ENCODE measurements at regions not wholly inside any gene's neighbourhood (a gene's known extent, or its start where the extent isn't known, plus 50 kb on each side); places are given as distances from the start of the nearest gene placed in this dataset.

GRCh38 chr4:149923736-149924135 lies 108.1 kb upstream of the IQCM start:
- DNase-seq (ENCODE audit: low read depth) = no peak
- TF ChIP-seq CTCF (IDR thresholded peaks at IDR 0.05; ENCODE audit: control insufficient read depth, extremely low read depth, insufficient read depth) = no peak
- no peak overlapping the region for H3K4me3 ChIP-seq (ENCODE audit: low read depth, low read length)

GRCh38 chr4:149927514-149927913 lies 111.9 kb upstream of the IQCM start:
- no peak for DNase-seq (ENCODE audit: low read depth)
- TF ChIP-seq CTCF (IDR thresholded peaks at IDR 0.05; ENCODE audit: control insufficient read depth, extremely low read depth, insufficient read depth) = no peak
- no peak overlapping the region for H3K4me3 ChIP-seq (ENCODE audit: low read depth, low read length)

- no peak overlapping the region for H3K4me3 ChIP-seq (ENCODE audit: low read depth, low read length)
- no peak for TF ChIP-seq CTCF (IDR thresholded peaks at IDR 0.05; ENCODE audit: control insufficient read depth, extremely low read depth, insufficient read depth)
- no peak for DNase-seq (ENCODE audit: low read depth)
Measured at GRCh38 chr4:149928507-149928906, 112.9 kb upstream of the IQCM start.

GRCh38 chr4:149931431-149931830 lies 115.8 kb upstream of the IQCM start:
- no peak overlapping the region for H3K4me3 ChIP-seq (ENCODE audit: low read depth, low read length)
- DNase-seq (ENCODE audit: low read depth) = no peak
- TF ChIP-seq CTCF (IDR thresholded peaks at IDR 0.05; ENCODE audit: control insufficient read depth, extremely low read depth, insufficient read depth) = no peak

- DNase-seq (ENCODE audit: low read depth) = no peak
- TF ChIP-seq CTCF (IDR thresholded peaks at IDR 0.05; ENCODE audit: control insufficient read depth, extremely low read depth, insufficient read depth) = no peak
- H3K4me3 ChIP-seq (ENCODE audit: low read depth, low read length) = no peak overlapping the region
Measured at GRCh38 chr4:149932188-149932587, 116.5 kb upstream of the IQCM start.

- no peak for DNase-seq (ENCODE audit: low read depth)
- H3K4me3 ChIP-seq (ENCODE audit: low read depth, low read length) = no peak overlapping the region
- TF ChIP-seq CTCF (IDR thresholded peaks at IDR 0.05; ENCODE audit: control insufficient read depth, extremely low read depth, insufficient read depth) = no peak
Measured at GRCh38 chr4:149933120-149933519, 117.5 kb upstream of the IQCM start.

DNA sequence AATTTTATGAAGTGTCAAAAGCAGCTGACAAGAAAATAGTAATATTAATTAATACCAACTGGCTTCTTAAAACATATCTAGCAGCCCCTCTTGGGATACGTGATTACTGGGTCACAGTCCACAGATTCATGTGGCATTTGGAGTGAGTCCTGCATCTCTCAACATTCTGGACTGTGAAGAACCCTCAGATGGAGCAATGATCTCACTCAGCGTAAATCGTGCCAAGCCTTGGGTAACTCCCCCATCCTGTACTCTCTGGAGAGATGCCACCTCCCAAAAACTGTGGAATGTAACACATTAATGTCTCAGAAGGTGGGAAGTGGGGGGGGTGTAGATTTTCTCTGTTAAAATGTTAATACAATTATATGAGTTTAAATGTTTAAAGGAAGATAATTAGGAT lies 118.2 kb upstream of the IQCM start:
- TF ChIP-seq CTCF (IDR thresholded peaks at IDR 0.05; ENCODE audit: control insufficient read depth, extremely low read depth, insufficient read depth) = no peak
- DNase-seq (ENCODE audit: low read depth) = no peak
- no peak overlapping the region for H3K4me3 ChIP-seq (ENCODE audit: low read depth, low read length)
